ENCODE measurements at regions not wholly inside any gene's neighbourhood (a gene's known extent, or its start where the extent isn't known, plus 50 kb on each side); places are given as distances from the start of the nearest gene placed in this dataset.

DNA sequence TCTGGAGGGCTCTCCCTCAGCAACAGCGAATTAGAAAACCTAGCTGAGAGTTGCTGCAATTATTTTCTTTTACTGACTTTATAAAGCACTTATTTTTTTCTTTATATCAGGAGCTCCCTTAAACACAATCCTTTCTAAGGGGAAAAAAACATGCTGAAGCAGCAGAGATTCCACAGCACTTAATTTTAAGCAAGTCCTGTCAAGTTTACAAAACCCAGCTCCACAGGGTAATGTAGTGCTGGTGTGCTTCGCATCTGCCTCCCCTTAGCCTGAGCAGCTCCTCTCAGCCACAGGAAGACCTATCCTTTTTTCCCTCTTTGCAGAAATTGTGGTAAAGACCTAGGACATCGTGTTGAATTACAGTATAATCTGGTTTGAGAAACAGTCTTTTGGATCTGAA lies 208.1 kb upstream of the SYNDIG1 start:
- TF ChIP-seq, protein P1, sequence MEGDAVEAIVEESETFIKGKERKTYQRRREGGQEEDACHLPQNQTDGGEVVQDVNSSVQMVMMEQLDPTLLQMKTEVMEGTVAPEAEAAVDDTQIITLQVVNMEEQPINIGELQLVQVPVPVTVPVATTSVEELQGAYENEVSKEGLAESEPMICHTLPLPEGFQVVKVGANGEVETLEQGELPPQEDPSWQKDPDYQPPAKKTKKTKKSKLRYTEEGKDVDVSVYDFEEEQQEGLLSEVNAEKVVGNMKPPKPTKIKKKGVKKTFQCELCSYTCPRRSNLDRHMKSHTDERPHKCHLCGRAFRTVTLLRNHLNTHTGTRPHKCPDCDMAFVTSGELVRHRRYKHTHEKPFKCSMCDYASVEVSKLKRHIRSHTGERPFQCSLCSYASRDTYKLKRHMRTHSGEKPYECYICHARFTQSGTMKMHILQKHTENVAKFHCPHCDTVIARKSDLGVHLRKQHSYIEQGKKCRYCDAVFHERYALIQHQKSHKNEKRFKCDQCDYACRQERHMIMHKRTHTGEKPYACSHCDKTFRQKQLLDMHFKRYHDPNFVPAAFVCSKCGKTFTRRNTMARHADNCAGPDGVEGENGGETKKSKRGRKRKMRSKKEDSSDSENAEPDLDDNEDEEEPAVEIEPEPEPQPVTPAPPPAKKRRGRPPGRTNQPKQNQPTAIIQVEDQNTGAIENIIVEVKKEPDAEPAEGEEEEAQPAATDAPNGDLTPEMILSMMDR (conservative IDR thresholded peaks at IDR 0.05; ENCODE audit: low read depth, low read length) = no peak
- no peak for TF ChIP-seq EZH2 (IDR thresholded peaks at IDR 0.05; ENCODE audit: borderline replicate concordance, low read depth, low read length, poor library complexity, severe bottlenecking)

Measured in A673 (cell line).